ENCODE measurements at regions not wholly inside any gene's neighbourhood (a gene's known extent, or its start where the extent isn't known, plus 50 kb on each side); places are given as distances from the start of the nearest gene placed in this dataset.

DNA sequence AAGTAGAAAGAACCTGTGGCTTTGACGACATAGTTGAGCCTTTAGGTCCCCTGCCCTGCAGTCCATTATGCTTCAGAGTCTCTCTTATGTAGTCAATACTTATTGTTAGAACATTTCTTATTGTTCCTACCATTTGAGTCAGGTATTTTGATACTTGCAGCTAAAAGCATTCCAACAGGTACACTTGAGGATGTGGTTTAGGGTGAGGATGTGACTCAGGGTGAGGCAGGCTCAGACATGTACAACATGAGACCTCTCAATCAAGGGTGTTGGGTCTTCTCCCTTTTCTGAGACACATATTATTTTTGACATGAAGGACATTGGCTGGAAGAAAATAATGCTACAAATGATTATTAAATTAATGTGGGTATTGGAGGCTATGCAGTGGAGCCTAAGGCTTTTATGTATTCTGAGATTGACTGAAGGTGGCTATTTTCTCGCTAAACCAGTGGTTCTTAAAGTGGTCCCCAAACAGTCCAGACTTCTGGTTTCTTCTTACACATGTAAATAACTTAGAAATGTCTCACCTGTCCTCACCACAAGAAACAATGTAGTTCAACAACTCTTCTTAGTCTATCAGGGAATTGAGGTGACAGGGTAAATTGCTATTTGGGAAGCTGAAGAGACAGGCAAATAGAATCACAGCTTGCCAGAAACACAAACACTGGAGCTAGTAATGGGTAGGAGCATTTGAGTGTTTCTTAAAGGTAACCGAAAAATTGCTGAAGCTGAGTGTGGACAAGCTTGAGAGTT lies 135.5 kb upstream of the ZPLD1 start:
- Mint-ChIP-seq H3K27ac (no peak overlapping the region), H3K9me3 (peaks cover 0 to 4% (median 0%) of the 10 kb centered on the region in 5 donors), H3K36me3 (peaks cover 0 to 2% (median 0%) of the 10 kb centered on the region in 3 donors), H3K4me3 (no peak overlapping the region), H3K4me1 (no peaks in the 10 kb centered on the region), H3K27me3 (peaks cover 7 to 32% of the 10 kb centered on the region in 2 donors)
- no peaks in the 10 kb centered on the region for H3K9me3 ChIP-seq (ENCODE audit: low read length)
- no peaks in the 10 kb centered on the region for H3K36me3 ChIP-seq (ENCODE audit: insufficient read depth, low read length)
- peaks cover 3% of the 10 kb centered on the region for H3K27me3 ChIP-seq (ENCODE audit: insufficient read depth, low read length, poor library complexity, severe bottlenecking)
- H3K27ac ChIP-seq (ENCODE audit: low read depth, low read length), result no peak overlapping the region
- ChIA-PET POLR2A (no interaction called here), CTCF (no interaction called here)
- no peaks in the 10 kb centered on the region for H3K4me1 ChIP-seq (ENCODE audit: insufficient read depth, low read length)
- no peak overlapping the region for H3K4me3 ChIP-seq (ENCODE audit: low read length)
- no peak for DNase-seq

DNA sequence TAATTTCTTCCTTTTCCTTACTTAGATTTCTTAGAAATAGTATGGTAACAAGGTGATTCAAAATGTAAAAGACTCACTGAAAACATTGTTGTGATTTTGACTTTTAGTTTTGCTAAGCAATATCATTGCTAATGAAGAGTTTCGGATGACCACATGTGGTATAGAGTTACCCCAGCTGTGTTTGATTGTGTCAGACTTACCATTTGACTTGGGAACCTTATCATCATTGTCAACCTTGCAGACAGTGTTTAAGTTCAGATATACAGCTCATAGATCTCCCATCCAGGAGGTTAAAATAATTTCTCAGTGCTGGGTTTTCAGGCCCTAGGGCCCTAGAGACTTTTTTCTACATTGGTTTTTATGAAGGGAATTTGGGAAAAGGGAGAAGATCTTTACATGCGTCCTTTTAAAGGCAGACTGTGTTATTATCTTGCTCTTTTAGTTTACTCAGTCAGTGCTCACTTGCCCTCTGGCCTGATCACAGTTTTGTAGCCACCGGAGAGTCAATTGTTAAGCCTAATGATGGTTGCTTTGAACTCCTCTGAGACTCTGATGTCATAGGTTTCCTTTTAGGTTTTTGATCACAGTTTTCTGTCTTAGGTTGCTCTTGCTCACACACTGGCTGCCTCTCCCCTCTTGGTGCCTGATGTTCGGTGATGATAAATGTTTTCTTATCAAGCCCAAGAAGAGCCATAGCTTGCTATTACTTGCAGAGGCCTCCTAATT lies 133.5 kb upstream of the ZPLD1 start:
- H3K27me3 Mint-ChIP-seq, result peaks cover 3 to 29% of the 10 kb centered on the region in 2 donors
- H3K4me3 ChIP-seq (ENCODE audit: low read length), result no peak overlapping the region
- no peak overlapping the region for H3K27ac ChIP-seq (ENCODE audit: low read depth, low read length)
- ChIA-PET CTCF (no interaction called here), POLR2A (no interaction called here)
- no peaks in the 10 kb centered on the region for H3K36me3 ChIP-seq (ENCODE audit: insufficient read depth, low read length)
- H3K4me1 ChIP-seq (ENCODE audit: insufficient read depth, low read length), result no peaks in the 10 kb centered on the region
- no peaks in the 10 kb centered on the region for H3K9me3 Mint-ChIP-seq
- no peaks in the 10 kb centered on the region for H3K27me3 ChIP-seq (ENCODE audit: insufficient read depth, low read length, poor library complexity, severe bottlenecking)
- no peak for DNase-seq
- H3K36me3 Mint-ChIP-seq, result peaks cover 0 to 2% (median 0%) of the 10 kb centered on the region in 3 donors
- H3K9me3 ChIP-seq (ENCODE audit: low read length), result no peaks in the 10 kb centered on the region
- no peaks in the 10 kb centered on the region for H3K4me1 Mint-ChIP-seq
- no peak overlapping the region for H3K4me3 Mint-ChIP-seq
- H3K27ac Mint-ChIP-seq, result no peak overlapping the region

DNA sequence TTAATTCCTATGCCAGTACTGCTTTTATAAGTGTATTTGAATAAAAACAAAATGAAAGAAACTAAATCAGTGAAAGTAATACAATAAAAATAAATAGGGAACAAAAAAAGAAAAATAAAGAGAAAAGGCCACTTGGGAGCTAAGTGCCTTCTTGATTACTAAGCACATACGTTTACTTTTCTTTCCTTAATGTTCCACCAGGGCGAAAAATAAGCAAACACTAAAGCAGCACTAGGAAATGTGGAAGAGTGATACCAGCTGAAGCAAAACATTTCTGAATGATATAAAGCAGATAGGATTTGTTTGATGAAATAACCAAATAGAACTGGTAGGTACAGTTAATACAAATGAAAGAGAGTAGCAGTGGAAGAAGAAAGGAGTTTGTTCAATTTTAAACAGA lies 132.8 kb upstream of the ZPLD1 start:
- H3K9me3 Mint-ChIP-seq, result no peaks in the 10 kb centered on the region
- ChIA-PET POLR2A (no interaction called here), CTCF (no interaction called here)
- no peaks in the 10 kb centered on the region for H3K4me1 ChIP-seq (ENCODE audit: insufficient read depth, low read length)
- H3K4me1 Mint-ChIP-seq, result no peaks in the 10 kb centered on the region
- H3K27me3 Mint-ChIP-seq, result peaks cover 3 to 28% of the 10 kb centered on the region in 2 donors
- H3K36me3 ChIP-seq (ENCODE audit: insufficient read depth, low read length), result no peaks in the 10 kb centered on the region
- DNase-seq, result no peak
- H3K4me3 Mint-ChIP-seq, result no peak overlapping the region
- no peak overlapping the region for H3K27ac ChIP-seq (ENCODE audit: low read depth, low read length)
- no peak overlapping the region for H3K27ac Mint-ChIP-seq
- H3K4me3 ChIP-seq (ENCODE audit: low read length), result no peak overlapping the region
- H3K36me3 Mint-ChIP-seq, result peaks cover 0 to 2% (median 0%) of the 10 kb centered on the region in 3 donors
- H3K9me3 ChIP-seq (ENCODE audit: low read length), result no peaks in the 10 kb centered on the region
- no peaks in the 10 kb centered on the region for H3K27me3 ChIP-seq (ENCODE audit: insufficient read depth, low read length, poor library complexity, severe bottlenecking)

DNA sequence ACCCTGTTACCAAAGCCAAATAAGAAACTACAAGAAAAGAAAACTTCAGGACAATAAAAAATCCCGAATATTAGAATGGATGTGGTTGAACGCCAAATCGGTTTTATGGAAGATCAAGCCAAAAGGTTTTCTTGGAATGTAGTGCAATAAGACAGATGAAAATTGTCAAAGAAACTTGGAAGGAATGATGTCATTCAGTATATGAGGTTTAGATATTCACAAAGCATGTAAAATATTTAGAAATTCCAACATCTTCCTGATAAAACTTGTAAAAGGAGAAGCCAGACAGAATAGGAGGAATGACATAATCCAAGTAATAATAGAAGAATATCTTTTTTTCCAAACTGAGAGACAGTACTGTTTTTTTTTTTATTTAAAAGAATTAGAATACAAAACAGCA lies 130.3 kb upstream of the ZPLD1 start:
- H3K36me3 Mint-ChIP-seq, result peaks cover 0 to 2% (median 0%) of the 10 kb centered on the region in 3 donors
- no peak for DNase-seq
- Histone ChIP-seq H3K9me3 (ENCODE audit: low read length) (no peaks in the 10 kb centered on the region), H3K27me3 (ENCODE audit: insufficient read depth, low read length, poor library complexity, severe bottlenecking) (no peaks in the 10 kb centered on the region), H3K36me3 (ENCODE audit: insufficient read depth, low read length) (no peaks in the 10 kb centered on the region), H3K27ac (ENCODE audit: low read depth, low read length) (no peak overlapping the region), H3K4me3 (ENCODE audit: low read length) (no peak overlapping the region), H3K4me1 (ENCODE audit: insufficient read depth, low read length) (no peaks in the 10 kb centered on the region)
- H3K9me3 Mint-ChIP-seq, result no peaks in the 10 kb centered on the region
- peaks cover 3 to 32% of the 10 kb centered on the region in 2 donors for H3K27me3 Mint-ChIP-seq
- no peaks in the 10 kb centered on the region for H3K4me1 Mint-ChIP-seq
- no peak overlapping the region for H3K4me3 Mint-ChIP-seq
- ChIA-PET POLR2A (no interaction called here), CTCF (no interaction called here)
- no peak overlapping the region for H3K27ac Mint-ChIP-seq

DNA sequence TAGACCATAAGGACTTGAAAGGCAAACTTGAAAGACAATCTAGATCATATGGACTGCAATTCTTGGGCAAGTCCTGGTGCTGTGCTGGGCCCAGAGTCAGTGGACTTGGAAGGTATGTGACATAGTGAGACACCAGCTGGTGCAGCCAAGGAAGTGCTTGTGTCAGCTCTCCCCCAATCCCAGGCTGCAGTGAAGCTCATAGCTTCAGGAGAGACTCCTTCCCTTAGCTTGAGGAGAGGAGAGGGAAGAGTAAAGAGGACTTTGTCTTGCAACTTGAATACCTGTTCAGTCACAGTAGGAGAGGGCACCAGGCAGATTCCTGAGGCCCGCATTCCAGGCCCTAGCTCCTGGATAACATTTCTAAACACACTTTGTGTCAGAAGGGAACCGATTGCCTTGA lies 127.4 kb upstream of the ZPLD1 start:
- H3K4me3 Mint-ChIP-seq, result no peak overlapping the region
- POLR2A ChIA-PET, result no interaction called here
- CTCF ChIA-PET, result no interaction called here

DNA sequence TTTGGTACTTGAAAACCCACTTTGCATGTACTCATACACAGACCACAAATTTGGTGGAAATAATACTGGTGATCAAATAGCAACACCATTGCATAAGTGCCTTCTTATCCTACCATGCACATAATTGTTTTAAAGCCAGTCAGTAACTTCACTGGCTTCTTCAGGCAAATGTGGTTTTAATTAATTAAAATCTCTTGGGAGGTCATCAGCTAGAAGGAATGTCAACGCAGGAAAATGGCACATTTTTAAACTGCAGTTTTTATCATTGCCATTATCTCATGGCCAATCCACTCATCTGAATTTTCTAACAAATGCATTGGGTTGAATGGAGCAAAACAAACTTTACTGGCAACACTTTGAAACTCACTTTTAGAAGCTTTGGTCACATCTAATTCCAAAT lies 105.7 kb upstream of the ZPLD1 start:
- no peak for DNase-seq
- Histone ChIP-seq H3K36me3 (ENCODE audit: insufficient read depth, low read length) (no peaks in the 10 kb centered on the region), H3K4me1 (ENCODE audit: insufficient read depth, low read length) (no peaks in the 10 kb centered on the region), H3K9me3 (ENCODE audit: low read length) (no peaks in the 10 kb centered on the region), H3K27ac (ENCODE audit: low read depth, low read length) (no peak overlapping the region), H3K4me3 (ENCODE audit: low read length) (no peak overlapping the region), H3K27me3 (ENCODE audit: insufficient read depth, low read length, poor library complexity, severe bottlenecking) (no peaks in the 10 kb centered on the region)
- no peaks in the 10 kb centered on the region for H3K9me3 Mint-ChIP-seq
- H3K27me3 Mint-ChIP-seq, result peaks cover 0 to 11% of the 10 kb centered on the region in 2 donors
- H3K4me1 Mint-ChIP-seq, result no peaks in the 10 kb centered on the region
- no peak overlapping the region for H3K4me3 Mint-ChIP-seq
- ChIA-PET POLR2A (no interaction called here), CTCF (no interaction called here)
- no peaks in the 10 kb centered on the region for H3K36me3 Mint-ChIP-seq
- no peak overlapping the region for H3K27ac Mint-ChIP-seq

More for the DNA sequence above, 127.4 kb upstream of the ZPLD1 start:
- Histone ChIP-seq H3K27ac (ENCODE audit: low read depth, low read length) (no peak overlapping the region), H3K4me1 (ENCODE audit: insufficient read depth, low read length) (no peaks in the 10 kb centered on the region), H3K27me3 (ENCODE audit: insufficient read depth, low read length, poor library complexity, severe bottlenecking) (no peaks in the 10 kb centered on the region), H3K9me3 (ENCODE audit: low read length) (no peaks in the 10 kb centered on the region), H3K36me3 (ENCODE audit: insufficient read depth, low read length) (no peaks in the 10 kb centered on the region), H3K4me3 (ENCODE audit: low read length) (no peak overlapping the region)
- Mint-ChIP-seq H3K9me3 (no peaks in the 10 kb centered on the region), H3K27me3 (peaks cover 3 to 31% of the 10 kb centered on the region in 2 donors), H3K4me1 (no peaks in the 10 kb centered on the region), H3K36me3 (no peaks in the 10 kb centered on the region), H3K27ac (no peak overlapping the region)
- DNase-seq, result no peak

DNA sequence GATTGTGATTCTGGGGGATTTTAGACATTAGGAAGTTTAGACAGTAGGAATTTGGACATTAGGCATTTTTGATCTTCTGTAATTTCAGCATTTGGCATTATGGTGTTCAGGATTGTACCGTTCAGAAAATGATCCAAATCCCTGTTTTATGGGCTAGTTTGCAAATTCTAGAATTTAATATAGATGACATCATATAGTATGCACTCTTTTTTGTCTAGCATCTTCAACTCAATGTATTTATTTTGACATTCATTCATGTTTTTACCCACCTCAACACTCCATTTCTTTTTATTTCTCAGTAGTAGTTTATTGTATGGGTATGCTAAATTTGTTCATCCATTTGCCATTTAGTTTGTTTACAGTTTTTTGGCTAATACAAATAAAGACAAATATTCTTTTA lies 105.3 kb upstream of the ZPLD1 start:
- no peaks in the 10 kb centered on the region for H3K36me3 ChIP-seq (ENCODE audit: insufficient read depth, low read length)
- no peaks in the 10 kb centered on the region for H3K9me3 Mint-ChIP-seq
- no peak overlapping the region for H3K27ac Mint-ChIP-seq
- H3K27ac ChIP-seq (ENCODE audit: low read depth, low read length), result no peak overlapping the region
- H3K9me3 ChIP-seq (ENCODE audit: low read length), result no peaks in the 10 kb centered on the region
- H3K4me3 Mint-ChIP-seq, result no peak overlapping the region
- no peaks in the 10 kb centered on the region for H3K36me3 Mint-ChIP-seq
- H3K4me3 ChIP-seq (ENCODE audit: low read length), result no peak overlapping the region
- peaks cover 0 to 11% of the 10 kb centered on the region in 2 donors for H3K27me3 Mint-ChIP-seq
- H3K4me1 ChIP-seq (ENCODE audit: insufficient read depth, low read length), result no peaks in the 10 kb centered on the region
- POLR2A ChIA-PET, result no interaction called here
- H3K27me3 ChIP-seq (ENCODE audit: insufficient read depth, low read length, poor library complexity, severe bottlenecking), result no peaks in the 10 kb centered on the region
- DNase-seq, result no peak
- no peaks in the 10 kb centered on the region for H3K4me1 Mint-ChIP-seq
- CTCF ChIA-PET, result no interaction called here

DNA sequence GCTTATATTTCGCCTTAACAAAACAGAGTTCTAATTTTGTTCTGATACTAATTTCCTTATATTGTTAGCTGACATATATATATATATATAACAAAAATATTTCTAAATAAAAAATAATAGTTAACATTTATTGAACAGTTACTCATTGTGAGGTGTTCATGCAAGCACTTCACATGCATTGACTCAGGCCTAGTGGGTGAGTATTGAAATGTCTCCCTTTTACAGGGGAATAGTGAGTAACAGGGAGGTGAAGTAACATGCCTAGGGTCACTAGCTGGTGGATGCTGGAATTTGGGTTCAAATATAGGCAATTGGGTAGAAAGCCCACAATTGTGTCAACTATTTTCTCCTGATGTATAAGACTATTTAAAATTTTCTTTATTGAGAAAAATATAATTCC lies 102.6 kb upstream of the ZPLD1 start:
- Mint-ChIP-seq H3K9me3 (no peaks in the 10 kb centered on the region), H3K27me3 (peaks cover 0 to 4% of the 10 kb centered on the region in 2 donors), H3K27ac (no peak overlapping the region), H3K4me1 (no peaks in the 10 kb centered on the region), H3K36me3 (no peaks in the 10 kb centered on the region), H3K4me3 (no peak overlapping the region)
- no peaks in the 10 kb centered on the region for H3K36me3 ChIP-seq (ENCODE audit: insufficient read depth, low read length)
- no peak for DNase-seq
- no peaks in the 10 kb centered on the region for H3K4me1 ChIP-seq (ENCODE audit: insufficient read depth, low read length)
- no peaks in the 10 kb centered on the region for H3K9me3 ChIP-seq (ENCODE audit: low read length)
- CTCF ChIA-PET, result no interaction called here
- POLR2A ChIA-PET, result no interaction called here
- no peaks in the 10 kb centered on the region for H3K27me3 ChIP-seq (ENCODE audit: insufficient read depth, low read length, poor library complexity, severe bottlenecking)
- no peak overlapping the region for H3K4me3 ChIP-seq (ENCODE audit: low read length)
- no peak overlapping the region for H3K27ac ChIP-seq (ENCODE audit: low read depth, low read length)

Measured in CD8-positive, alpha-beta memory T cell (primary cell).